Ovary (tissue), 7 donors: ENCODE measurements at regions not wholly inside any gene's neighbourhood (a gene's known extent, or its start where the extent isn't known, plus 50 kb on each side); places are given as distances from the start of the nearest gene placed in this dataset.

Source experiments
- DNase-seq, 5 donors: peaks; one replicate each; pipeline ENCODE4 v3.0.0-alpha.2; 2019 to 2020
- H3K27ac ChIP-seq, 2 donors: fragments of 200-600 bp; one replicate each; pipeline versions ENCODE4 v1.5.1 to v1.8.0; 2019 to 2022
- H3K27me3 ChIP-seq: fragments of 200-600 bp; one replicate; pipeline ENCODE4 v1.8.0; 2022
- H3K36me3 ChIP-seq: fragments of 200-600 bp; sonication (generic); one replicate; pipeline ENCODE4 v1.5.1; 2019
- H3K4me1 ChIP-seq: one replicate; pipeline ENCODE4 v1.8.1; 2013; ENCODE audit warnings: mild to moderate bottlenecking, moderate library complexity; ENCODE audit not compliant: insufficient read depth
- H3K4me3 ChIP-seq: fragments of 200-600 bp; sonication (generic); one replicate; pipeline ENCODE4 v1.5.1; 2017
- H3K9me3 ChIP-seq, 2 donors: fragments of 200-600 bp in 1 of 2; sonication (generic) in 1 of 2; one replicate each; pipeline versions ENCODE4 v1.5.1 to v1.8.1; 2013 to 2019; ENCODE audit warnings: mild to moderate bottlenecking in 1 of 2, moderate library complexity in 1 of 2
- EP300 ChIP-seq: sonication (generic); formaldehyde crosslinking; IDR thresholded peaks from one replicate; pipeline ENCODE4 v1.6.1; 2017; ENCODE audit warnings: antibody characterized with exemption
- POLR2A ChIP-seq: fragments of 450-650 bp; IDR thresholded peaks from one replicate; pipeline ENCODE4 v1.6.1; 2017; ENCODE audit warnings: antibody characterized with exemption, mild to moderate bottlenecking, moderate library complexity
- WGBS, 3 donors: extraction: QIAGEN DNeasy Blood & Tissue Kit in 1 of 3; methylation state at CpG; one replicate each; pipeline versions ENCODE4 v1.1.5 to v1.1.7; 2013 to 2017; 5-methylcytosine and 5-hydroxymethylcytosine counted together
- intact Hi-C, 4 donors: fragments of 100-400 bp; cut with DNase I; formaldehyde crosslinking; loops; one replicate each; pipeline versions ENCODE4 v1.11.0 to v1.15.1; 2022 to 2023
- TF ChIP-seq, protein P1 (sequence below), 3 donors: fragments of 450-650 bp in 2 of 3; fragments of 200-600 bp in 1 of 3; IDR thresholded peaks; one replicate each; pipeline versions ENCODE4 v1.5.1 to v1.8.0; 2016 to 2022; ENCODE audit warnings: antibody characterized with exemption in 3 of 3, mild to moderate bottlenecking in 1 of 3
- donor health status: DM: no; HTN: no; CAD: no; lungs with moderate emphysema.
- donor health status: DM: no; HTN: no; CAD: no.
- donor health status: Bipolar disorder and iron deficiency.
- donor health status: DM: no; HTN: no; CAD: no.
- donor health status: DM: yes; HTN: yes; CAD: no.

- Histone ChIP-seq H3K4me1 (no peaks in the 10 kb centered on the region), H3K27ac (no peak overlapping the region), H3K36me3 (no peaks in the 10 kb centered on the region), H3K4me3 (no peak overlapping the region), H3K9me3 (no peaks in the 10 kb centered on the region), H3K27me3 (no peaks in the 10 kb centered on the region)
- intact Hi-C loops = no loop called here
- DNase-seq = no peak
- WGBS, 3 donors = 78 to 92% (median 84%) methylated on average over 9 of the region's 9 CpGs
- TF ChIP-seq POLR2A (no peak), EP300 (no peak)
- TF ChIP-seq, protein P1, sequence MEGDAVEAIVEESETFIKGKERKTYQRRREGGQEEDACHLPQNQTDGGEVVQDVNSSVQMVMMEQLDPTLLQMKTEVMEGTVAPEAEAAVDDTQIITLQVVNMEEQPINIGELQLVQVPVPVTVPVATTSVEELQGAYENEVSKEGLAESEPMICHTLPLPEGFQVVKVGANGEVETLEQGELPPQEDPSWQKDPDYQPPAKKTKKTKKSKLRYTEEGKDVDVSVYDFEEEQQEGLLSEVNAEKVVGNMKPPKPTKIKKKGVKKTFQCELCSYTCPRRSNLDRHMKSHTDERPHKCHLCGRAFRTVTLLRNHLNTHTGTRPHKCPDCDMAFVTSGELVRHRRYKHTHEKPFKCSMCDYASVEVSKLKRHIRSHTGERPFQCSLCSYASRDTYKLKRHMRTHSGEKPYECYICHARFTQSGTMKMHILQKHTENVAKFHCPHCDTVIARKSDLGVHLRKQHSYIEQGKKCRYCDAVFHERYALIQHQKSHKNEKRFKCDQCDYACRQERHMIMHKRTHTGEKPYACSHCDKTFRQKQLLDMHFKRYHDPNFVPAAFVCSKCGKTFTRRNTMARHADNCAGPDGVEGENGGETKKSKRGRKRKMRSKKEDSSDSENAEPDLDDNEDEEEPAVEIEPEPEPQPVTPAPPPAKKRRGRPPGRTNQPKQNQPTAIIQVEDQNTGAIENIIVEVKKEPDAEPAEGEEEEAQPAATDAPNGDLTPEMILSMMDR (IDR thresholded peaks at IDR 0.05) = no peak
Measured at GRCh38 chr20:6920991-6921613, 153.6 kb downstream of the BMP2 start.

- no peak overlapping the region for H3K4me3 ChIP-seq
- intact Hi-C loops = no loop called here
- WGBS, 3 donors = 80 to 92% (median 89%) methylated on average over 1 of the region's 1 CpG
- TF ChIP-seq POLR2A = no peak
- H3K4me1 ChIP-seq = no peaks in the 10 kb centered on the region
- no peak for DNase-seq
- no peaks in the 10 kb centered on the region for H3K27me3 ChIP-seq
- H3K27ac ChIP-seq = no peak overlapping the region
- H3K9me3 ChIP-seq = no peaks in the 10 kb centered on the region
- H3K36me3 ChIP-seq = no peaks in the 10 kb centered on the region
Measured at GRCh38 chr20:6921717-6922386, 154.4 kb downstream of the BMP2 start.

DNA sequence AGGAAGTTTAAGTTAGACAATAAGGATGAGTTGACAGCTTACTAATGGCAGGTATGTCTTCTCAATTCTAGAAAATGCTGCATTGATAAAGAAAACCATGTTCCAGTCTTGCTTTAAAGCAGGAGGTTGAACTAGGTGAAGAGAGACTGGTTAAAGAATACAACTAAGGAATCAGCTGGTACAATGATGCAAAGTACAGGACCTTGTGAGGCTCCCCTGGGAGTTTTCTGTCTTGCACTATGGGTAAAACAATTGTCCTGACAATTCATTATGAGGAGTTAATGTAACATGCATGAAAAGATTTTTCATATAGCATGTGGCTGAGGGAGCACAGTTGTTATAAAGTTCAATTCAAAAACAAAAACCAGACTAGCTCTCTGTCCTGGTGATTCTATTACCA lies 157.2 kb downstream of the BMP2 start:
- intact Hi-C loops = no loop called here
- H3K4me3 ChIP-seq = no peak overlapping the region
- TF ChIP-seq POLR2A (no peak), EP300 (no peak)
- TF ChIP-seq, protein P1 (IDR thresholded peaks at IDR 0.05) = no peak
- no peaks in the 10 kb centered on the region for H3K27me3 ChIP-seq
- H3K4me1 ChIP-seq = no peaks in the 10 kb centered on the region
- H3K36me3 ChIP-seq = no peaks in the 10 kb centered on the region
- no peak overlapping the region for H3K27ac ChIP-seq
- no peaks in the 10 kb centered on the region for H3K9me3 ChIP-seq
- no peak for DNase-seq

GRCh38 chr20:6925744-6926278 lies 158.3 kb downstream of the BMP2 start:
- Histone ChIP-seq H3K36me3 (no peaks in the 10 kb centered on the region), H3K9me3 (no peaks in the 10 kb centered on the region), H3K27ac (no peak overlapping the region), H3K27me3 (no peaks in the 10 kb centered on the region), H3K4me1 (no peaks in the 10 kb centered on the region), H3K4me3 (no peak overlapping the region)
- no peak for TF ChIP-seq EP300
- 13 to 22% (median 16%) methylated on average over 2 of the region's 2 CpGs for WGBS, 3 donors
- DNase-seq = no peak
- intact Hi-C loops = no loop called here

DNA sequence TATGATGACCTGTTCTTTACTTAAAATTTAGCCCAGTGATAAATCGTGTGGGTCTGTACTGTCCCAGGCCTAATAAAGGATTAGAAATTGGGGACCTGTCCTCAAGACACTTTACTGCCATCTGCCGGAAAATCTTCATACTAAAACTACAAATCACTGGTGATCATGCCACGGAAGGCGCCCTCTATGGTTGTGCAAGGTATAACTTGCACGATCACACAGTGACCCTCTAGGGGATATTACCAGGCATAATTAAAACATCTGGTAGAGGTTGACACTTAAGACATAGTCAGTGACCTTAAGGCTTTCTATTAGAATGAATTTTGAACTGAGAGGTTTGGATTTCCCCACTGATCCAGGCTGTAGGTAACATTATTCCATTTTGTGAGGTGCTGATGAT lies 172.6 kb downstream of the BMP2 start:
- 72 to 77% (median 74%) methylated on average over 5 of the region's 5 CpGs for WGBS, 3 donors
- Histone ChIP-seq H3K36me3 (no peaks in the 10 kb centered on the region), H3K4me1 (no peaks in the 10 kb centered on the region), H3K4me3 (no peak overlapping the region), H3K27me3 (no peaks in the 10 kb centered on the region), H3K27ac (no peak overlapping the region), H3K9me3 (no peaks in the 10 kb centered on the region)
- TF ChIP-seq POLR2A = no peak
- TF ChIP-seq, protein P1 (IDR thresholded peaks at IDR 0.05) = peak in 1 of 3 donors; percentile 8
- TF ChIP-seq EP300 = no peak
- no peak for DNase-seq
- intact Hi-C loops = no loop called here
